A549 (cell line): ENCODE measurements at regions not wholly inside any gene's neighbourhood (a gene's known extent, or its start where the extent isn't known, plus 50 kb on each side); places are given as distances from the start of the nearest gene placed in this dataset.

Source experiments
- ATAC-seq, 2 experiments: fragments of 200-7000 bp in 1 of 2; fragments of >200 bp in 1 of 2; cut with Nextera tagmentation in 1 of 2; cut with Tn5 transposase in 1 of 2; 3 replicates each; pipeline versions ENCODE4 v1.8.0 to v1.9.1; 2018 to 2020; ENCODE audit warnings: mild to moderate bottlenecking in 1 of 2, moderate library complexity in 1 of 2
- CTCF ChIA-PET: fragments of 300-600 bp; sonication (Branson Sonifier 250); formaldehyde crosslinking; extraction: SDS; loops from one replicate; lab custom pipeline; 2021; ENCODE audit warnings: antibody characterized with exemption, inconsistent platforms; lab: Yijun Ruan, JAX
- POLR2A ChIA-PET: fragments of 350-600 bp; formaldehyde crosslinking; extraction: SDS; loops from one replicate; lab custom pipeline; 2021; ENCODE audit warnings: antibody characterized with exemption, inconsistent platforms; lab: Yijun Ruan, JAX
- DNase-seq, 2 experiments: peaks; one replicate each; pipeline versions ENCODE4 v3.0.0 to v3.0.0-alpha.2; 2011 to 2016; ENCODE audit warnings: low read depth in 1 of 2, low spot score in 1 of 2
- FAIRE-seq: peaks from 2 replicates; lab custom pipeline; 2011; peaks lifted over from hg19 to GRCh38; lab: Jason Lieb, UNC
- H3K27ac ChIP-seq, 2 experiments: fragments of >200 bp; sonication (Bioruptor Twin); formaldehyde crosslinking; 3 replicates each; pipeline ENCODE4 v1.5.1; 2016 to 2017
- H3K4me1 ChIP-seq: fragments of >200 bp; sonication (Bioruptor Twin); formaldehyde crosslinking; 3 replicates; pipeline ENCODE4 v1.6.1; 2016
- H3K4me2 ChIP-seq: fragments of >200 bp; sonication (Bioruptor Twin); formaldehyde crosslinking; 3 replicates; pipeline ENCODE4 v1.6.1; 2016
- H3K4me3 ChIP-seq: fragments of >200 bp; sonication (Bioruptor Twin); formaldehyde crosslinking; 3 replicates; pipeline ENCODE4 v1.5.1; 2016
- H3K9me3 ChIP-seq: fragments of >200 bp; sonication (Bioruptor Twin); formaldehyde crosslinking; 3 replicates; pipeline ENCODE4 v1.6.1; 2016
- BHLHE40 ChIP-seq: IDR thresholded peaks from 2 replicates; pipeline ENCODE4 v1.6.1; 2012; ENCODE audit warnings: low read depth, low read length, inconsistent platforms
- CBX2 ChIP-seq: fragments of 200-600 bp; sonication (generic); IDR thresholded peaks from 2 replicates; pipeline ENCODE4 v1.6.1; 2016; ENCODE audit warnings: low read depth, mild to moderate bottlenecking, borderline replicate concordance
- CBX8 ChIP-seq: fragments of 200-600 bp; sonication (generic); IDR thresholded peaks from 2 replicates; pipeline ENCODE4 v1.6.1; 2016
- CEBPB ChIP-seq, 2 experiments: fragments of >200 bp in 1 of 2; sonication (Bioruptor Twin) in 1 of 2; formaldehyde crosslinking in 1 of 2; IDR thresholded peaks; 2 replicates each; pipeline ENCODE4 v1.6.1; 2012 to 2016
- CHD2 ChIP-seq: fragments of 150-350 bp; IDR thresholded peaks from 2 replicates; pipeline ENCODE4 v1.6.1; 2014; ENCODE audit warnings: low read length; ENCODE audit not compliant: partially characterized antibody
- CHD4 ChIP-seq: fragments of 200-600 bp; sonication (generic); IDR thresholded peaks from 2 replicates; pipeline ENCODE4 v1.6.1; 2016; ENCODE audit warnings: antibody characterized with exemption, mild to moderate bottlenecking, borderline replicate concordance
- EHF ChIP-seq: fragments of 250-450 bp; sonication (Bioruptor Pico); IDR thresholded peaks from 2 replicates; pipeline ENCODE4 v1.5.0; 2020; ENCODE audit warnings: mild to moderate bottlenecking
- EP300 ChIP-seq, 2 experiments: fragments of >200 bp; sonication (Bioruptor Twin); formaldehyde crosslinking; IDR thresholded peaks; 2 replicates in 1 of 2; 3 replicates in 1 of 2; pipeline ENCODE4 v1.6.1; 2016 to 2017
- ESRRA ChIP-seq: fragments of 150-350 bp; IDR thresholded peaks from 2 replicates; pipeline ENCODE4 v1.6.1; 2014; ENCODE audit warnings: mild to moderate bottlenecking, low read length, borderline replicate concordance
- FOSL2 ChIP-seq, 2 experiments: fragments of 450-650 bp in 1 of 2; fragments of >200 bp in 1 of 2; sonication (Bioruptor Twin) in 1 of 2; formaldehyde crosslinking; IDR thresholded peaks; 2 replicates each; pipeline versions ENCODE4 v1.5.0 to v1.6.1; 2016 to 2020; ENCODE audit warnings: mild to moderate bottlenecking in 1 of 2, moderate library complexity in 1 of 2
- FOXS1 ChIP-seq: fragments of 250-450 bp; sonication (Bioruptor Pico); IDR thresholded peaks from 2 replicates; pipeline ENCODE4 v1.5.0; 2020; ENCODE audit warnings: mild to moderate bottlenecking, moderate library complexity
- GATA3 ChIP-seq: IDR thresholded peaks from 2 replicates; pipeline ENCODE4 v1.6.1; 2012; ENCODE audit warnings: borderline replicate concordance
- HEYL ChIP-seq: fragments of 250-450 bp; sonication (Bioruptor Pico); IDR thresholded peaks from 2 replicates; pipeline ENCODE4 v1.8.0; 2021; ENCODE audit warnings: mild to moderate bottlenecking, moderate library complexity
- HOXA7 ChIP-seq: fragments of 250-450 bp; sonication (Bioruptor Pico); IDR thresholded peaks from 2 replicates; pipeline ENCODE4 v1.5.0; 2020; ENCODE audit warnings: mild to moderate bottlenecking, moderate library complexity
- HOXB5 ChIP-seq: fragments of 250-450 bp; sonication (Bioruptor Pico); IDR thresholded peaks from 2 replicates; pipeline ENCODE4 v1.5.0; 2020; ENCODE audit warnings: mild to moderate bottlenecking, moderate library complexity
- JUN ChIP-seq, 2 experiments: fragments of >200 bp; sonication (Bioruptor Twin); formaldehyde crosslinking; IDR thresholded peaks; 2 replicates in 1 of 2; 3 replicates in 1 of 2; pipeline ENCODE4 v1.6.1; 2016 to 2017
- JUNB ChIP-seq: fragments of >200 bp; sonication (Bioruptor Twin); formaldehyde crosslinking; IDR thresholded peaks from 2 replicates; pipeline ENCODE4 v1.6.1; 2016
- KDM1A ChIP-seq: fragments of 200-600 bp; sonication (generic); IDR thresholded peaks from 2 replicates; pipeline ENCODE4 v1.6.1; 2016; ENCODE audit warnings: low read depth, mild to moderate bottlenecking
- KDM5A ChIP-seq: fragments of 200-600 bp; sonication (generic); IDR thresholded peaks from 2 replicates; pipeline ENCODE4 v1.6.1; 2016; ENCODE audit warnings: antibody characterized with exemption, mild to moderate bottlenecking
- MAFK ChIP-seq: fragments of 450-650 bp; IDR thresholded peaks from 2 replicates; pipeline ENCODE4 v1.6.1; 2014; ENCODE audit not compliant: partially characterized antibody
- MAX ChIP-seq: IDR thresholded peaks from 2 replicates; pipeline ENCODE4 v1.6.1; 2012
- MAZ ChIP-seq: fragments of 150-350 bp; IDR thresholded peaks from 2 replicates; pipeline ENCODE4 v1.6.1; 2014; ENCODE audit warnings: antibody characterized with exemption, low read depth, low read length, borderline replicate concordance
- PBX3 ChIP-seq: IDR thresholded peaks from 2 replicates; pipeline ENCODE4 v1.6.1; 2012
- PHF8 ChIP-seq: fragments of 200-600 bp; sonication (generic); IDR thresholded peaks from 2 replicates; pipeline ENCODE4 v1.6.1; 2016; ENCODE audit warnings: low read depth, mild to moderate bottlenecking, antibody characterized with exemption, moderate library complexity, borderline replicate concordance
- POLR2A ChIP-seq: IDR thresholded peaks from 2 replicates; pipeline ENCODE4 v1.6.1; 2012; ENCODE audit warnings: mild to moderate bottlenecking, low read length
- POLR2AphosphoS2 ChIP-seq: conservative IDR thresholded peaks from 2 replicates; pipeline ENCODE4 v1.6.1; 2012; ENCODE audit warnings: low read length, improper control_type of control experiment, inconsistent platforms
- RAD21 ChIP-seq, 2 experiments: fragments of >200 bp in 1 of 2; sonication (Bioruptor Twin) in 1 of 2; formaldehyde crosslinking in 1 of 2; IDR thresholded peaks in 1 of 2; conservative IDR thresholded peaks in 1 of 2; 2 replicates in 1 of 2; 3 replicates in 1 of 2; pipeline ENCODE4 v1.6.1; 2012 to 2018; ENCODE audit warnings: inconsistent platforms in 1 of 2
- RCOR1 ChIP-seq: fragments of 150-350 bp; IDR thresholded peaks from 2 replicates; pipeline ENCODE4 v1.6.1; 2014; ENCODE audit warnings: antibody characterized with exemption, low read length, low read depth
- SMC3 ChIP-seq: fragments of >200 bp; sonication (Bioruptor Twin); formaldehyde crosslinking; IDR thresholded peaks from 3 replicates; pipeline ENCODE4 v1.6.1; 2018; ENCODE audit warnings: inconsistent platforms
- TFCP2L1 ChIP-seq: fragments of 250-450 bp; sonication (Bioruptor Pico); IDR thresholded peaks from 2 replicates; pipeline ENCODE4 v1.5.0; 2021; ENCODE audit warnings: mild to moderate bottlenecking
- ZC3H11A ChIP-seq: fragments of 450-650 bp; IDR thresholded peaks from 2 replicates; pipeline ENCODE4 v1.6.1; 2014; ENCODE audit warnings: antibody characterized with exemption, mild to moderate bottlenecking
- ZSCAN20 ChIP-seq: fragments of 250-450 bp; sonication (Bioruptor Pico); IDR thresholded peaks from 2 replicates; pipeline ENCODE4 v1.8.0; 2022; ENCODE audit warnings: mild to moderate bottlenecking, moderate library complexity
- WGBS: methylation state at CpG from one replicate; pipeline ENCODE4 v1.1.6; 2017; ENCODE audit errors: missing lambda C conversion rate; 5-methylcytosine and 5-hydroxymethylcytosine counted together
- TF ChIP-seq, protein P1 (sequence below): fragments of >200 bp; sonication (Bioruptor Twin); formaldehyde crosslinking; IDR thresholded peaks from 3 replicates; pipeline ENCODE4 v1.6.1; 2016
- TF ChIP-seq, protein P2 (sequence below): IDR thresholded peaks from 2 replicates; pipeline ENCODE4 v1.6.1; 2012; ENCODE audit warnings: low read depth, borderline replicate concordance

DNA sequence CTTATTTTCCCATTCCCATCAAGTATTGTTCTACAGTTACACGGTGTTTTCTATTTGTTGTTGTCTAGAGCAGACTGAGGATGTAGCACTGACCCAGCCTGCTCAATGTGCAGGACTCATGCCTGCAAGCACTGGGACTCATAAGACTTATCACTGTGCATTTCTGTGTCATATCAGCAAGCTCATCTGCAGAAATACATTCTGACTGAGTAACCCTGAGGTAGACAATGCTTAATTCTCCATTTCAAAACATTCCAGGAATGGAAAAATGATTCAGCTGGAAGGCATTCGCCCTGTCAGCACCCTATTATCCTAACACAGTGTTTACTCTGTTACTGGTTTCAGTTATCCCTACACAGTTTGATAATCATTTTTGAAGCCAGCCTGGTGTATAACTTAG is 2506.4 kb downstream of the PCDH9 start:
- Histone ChIP-seq H3K4me1 (peaks cover 18% of the 10 kb centered on the region), H3K4me3 (no peak overlapping the region), H3K9me3 (no peaks in the 10 kb centered on the region), H3K27ac (peak overlapping the region; percentile 3 to 76; a peak in 5 of 6 replicates), H3K4me2 (peak overlapping the region; percentile 52)
- peak; percentile 56 for FAIRE-seq
- TF ChIP-seq TFCP2L1 = no peak
- TF ChIP-seq FOXS1 (CRISPR knock-in tag) = no peak
- TF ChIP-seq RAD21 (conservative IDR thresholded peaks at IDR 0.05 in 1 of 2, IDR thresholded peaks at IDR 0.05 in 1 of 2) = peak in 1 of 2 experiments; percentile 36; a peak in 3 of 5 replicates
- peak; percentile 77 for TF ChIP-seq JUNB
- no peak for TF ChIP-seq ESRRA
- TF ChIP-seq HOXB5 (CRISPR knock-in tag) = no peak
- no peak for TF ChIP-seq MAZ
- no peak for TF ChIP-seq EHF (CRISPR knock-in tag)
- peak in 1 of 2 experiments; percentile 53; a peak in 2 of 5 replicates for TF ChIP-seq EP300 (IDR thresholded peaks at IDR 0.05)
- TF ChIP-seq MAX = peak; percentile 67
- no peak for TF ChIP-seq POLR2AphosphoS2
- TF ChIP-seq ZSCAN20 (CRISPR knock-in tag) = no peak
- TF ChIP-seq RCOR1 = no peak
- no peak for TF ChIP-seq CHD2
- TF ChIP-seq CEBPB (IDR thresholded peaks at IDR 0.05) = peak in 1 of 2 experiments; percentile 79; a peak in 2 of 4 replicates
- no peak for TF ChIP-seq PHF8
- TF ChIP-seq HEYL (CRISPR knock-in tag) = no peak
- peak; percentile 76 for TF ChIP-seq FOSL2 (IDR thresholded peaks at IDR 0.05)
- TF ChIP-seq FOSL2 (CRISPR knock-in tag; IDR thresholded peaks at IDR 0.05) = peak; percentile 94
- no peak for TF ChIP-seq CBX2
- TF ChIP-seq, protein P1, sequence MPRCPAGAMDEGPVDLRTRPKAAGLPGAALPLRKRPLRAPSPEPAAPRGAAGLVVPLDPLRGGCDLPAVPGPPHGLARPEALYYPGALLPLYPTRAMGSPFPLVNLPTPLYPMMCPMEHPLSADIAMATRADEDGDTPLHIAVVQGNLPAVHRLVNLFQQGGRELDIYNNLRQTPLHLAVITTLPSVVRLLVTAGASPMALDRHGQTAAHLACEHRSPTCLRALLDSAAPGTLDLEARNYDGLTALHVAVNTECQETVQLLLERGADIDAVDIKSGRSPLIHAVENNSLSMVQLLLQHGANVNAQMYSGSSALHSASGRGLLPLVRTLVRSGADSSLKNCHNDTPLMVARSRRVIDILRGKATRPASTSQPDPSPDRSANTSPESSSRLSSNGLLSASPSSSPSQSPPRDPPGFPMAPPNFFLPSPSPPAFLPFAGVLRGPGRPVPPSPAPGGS = no peak; the same call in 2 of the 3 replicates
- 0 out of 3 replicates have a peak, but pooled peaks have one; percentile 7 for TF ChIP-seq SMC3
- TF ChIP-seq BHLHE40 = no peak
- TF ChIP-seq PBX3 = peak; percentile 68
- TF ChIP-seq MAFK = peak; percentile 89
- no peak for TF ChIP-seq KDM1A
- TF ChIP-seq CHD4 = no peak
- TF ChIP-seq POLR2A = no peak
- peak in 1 of 2 experiments; percentile 35; a peak in 2 of 5 replicates for TF ChIP-seq JUN (IDR thresholded peaks at IDR 0.05)
- no peak for TF ChIP-seq CBX8
- TF ChIP-seq KDM5A = no peak
- TF ChIP-seq HOXA7 (CRISPR knock-in tag) = no peak
- TF ChIP-seq GATA3 = peak; percentile 98
- no peak for TF ChIP-seq ZC3H11A
- TF ChIP-seq, protein P2, sequence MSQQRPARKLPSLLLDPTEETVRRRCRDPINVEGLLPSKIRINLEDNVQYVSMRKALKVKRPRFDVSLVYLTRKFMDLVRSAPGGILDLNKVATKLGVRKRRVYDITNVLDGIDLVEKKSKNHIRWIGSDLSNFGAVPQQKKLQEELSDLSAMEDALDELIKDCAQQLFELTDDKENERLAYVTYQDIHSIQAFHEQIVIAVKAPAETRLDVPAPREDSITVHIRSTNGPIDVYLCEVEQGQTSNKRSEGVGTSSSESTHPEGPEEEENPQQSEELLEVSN = no peak
- ChIA-PET POLR2A (no interaction called here), CTCF (no interaction called here)
- peak; percentile 33 to 90 for DNase-seq
- peak; percentile 100 for ATAC-seq
- WGBS = 3% methylated on average over 2 of the region's 2 CpGs
